GM12878 (cell line): ENCODE measurements at regions not wholly inside any gene's neighbourhood (a gene's known extent, or its start where the extent isn't known, plus 50 kb on each side); places are given as distances from the start of the nearest gene placed in this dataset.

ENCODE experiments used
- ATAC-seq: fragments of 200-7000 bp; cut with Tn5 transposase; 3 replicates; pipeline ENCODE4 v1.9.1; 2020; ENCODE audit warnings: mild to moderate bottlenecking, moderate library complexity
- BruUV-seq: library from RNA; stranded (reverse); fragments of 400-500 nt; replicated peaks from 2 replicates; lab custom pipeline; 2021; lab: Mats Ljungman, UMichigan
- CTCF ChIA-PET: fragments of 300-600 bp; sonication (Branson Sonifier 250); formaldehyde crosslinking; extraction: SDS; loops from one replicate; lab custom pipeline; 2021; ENCODE audit warnings: inconsistent platforms; lab: Yijun Ruan, JAX
- POLR2A ChIA-PET: fragments of 350-600 bp; formaldehyde crosslinking; extraction: SDS; loops from one replicate; lab custom pipeline; 2021; ENCODE audit warnings: inconsistent platforms; lab: Charles Lee
- RAD21 ChIA-PET: fragments of 300-600 bp; sonication (Branson Sonifier 250); formaldehyde crosslinking; loops from one replicate; lab custom pipeline; 2023; ENCODE audit warnings: antibody characterized with exemption; ENCODE audit not compliant: unreplicated experiment; lab: Charles Lee
- SMC1A ChIA-PET: fragments of 300-600 bp; sonication (Branson Sonifier 250); formaldehyde crosslinking; loops from one replicate; lab custom pipeline; 2023; ENCODE audit not compliant: unreplicated experiment, uncharacterized antibody; lab: Charles Lee
- DNase-seq: peaks from one replicate; pipeline ENCODE4 v3.0.0-alpha.2; 2011; ENCODE audit warnings: low read depth, low spot score
- FAIRE-seq: peaks from 3 replicates; lab custom pipeline; 2011; peaks lifted over from hg19 to GRCh38; lab: Jason Lieb, UNC
- H2AFZ ChIP-seq: 2 replicates; pipeline ENCODE4 v1.6.0; 2011; ENCODE audit warnings: low read depth, low read length, control low read depth; ENCODE audit not compliant: control insufficient read depth
- H3K27ac ChIP-seq: 2 replicates; pipeline ENCODE4 v1.5.1; 2011; ENCODE audit warnings: control low read depth; ENCODE audit not compliant: control insufficient read depth, insufficient read depth
- H3K27me3 ChIP-seq, 2 experiments: replicated peaks in 1 of 2; 2 replicates each; pipeline versions ENCODE4 v1.6.0 to v1.6.1; 2011; ENCODE audit warnings: low read length in 1 of 2; ENCODE audit not compliant: control insufficient read depth in 2 of 2, insufficient read depth in 2 of 2
- H3K36me3 ChIP-seq, 2 experiments: 2 replicates each; pipeline ENCODE4 v1.5.1; 2011; ENCODE audit warnings: low read length in 1 of 2; ENCODE audit not compliant: control insufficient read depth in 2 of 2, insufficient read depth in 2 of 2
- H3K4me1 ChIP-seq: 2 replicates; pipeline ENCODE4 v1.6.1; 2011; ENCODE audit warnings: mild to moderate bottlenecking, low read length, moderate library complexity, mixed read lengths; ENCODE audit not compliant: control insufficient read depth, insufficient read depth
- H3K4me2 ChIP-seq: 2 replicates; pipeline ENCODE4 v1.6.0; 2011; ENCODE audit warnings: control low read depth; ENCODE audit not compliant: control insufficient read depth, insufficient read depth
- H3K4me3 ChIP-seq: fragments of 200-600 bp; sonication (generic); 2 replicates; pipeline ENCODE4 v1.5.1; 2016
- H3K79me2 ChIP-seq: 2 replicates; pipeline ENCODE4 v1.6.0; 2011; ENCODE audit warnings: low read length; ENCODE audit not compliant: control insufficient read depth, insufficient read depth
- H3K9ac ChIP-seq: 2 replicates; pipeline ENCODE4 v1.8.0; 2011; ENCODE audit warnings: low read length, control low read depth, mixed read lengths; ENCODE audit not compliant: control insufficient read depth, insufficient read depth
- H3K9me3 ChIP-seq: replicated peaks from 3 replicates; pipeline ENCODE4 v1.5.1; 2011; ENCODE audit warnings: mild to moderate bottlenecking, low read length; ENCODE audit not compliant: control insufficient read depth, insufficient read depth
- H4K20me1 ChIP-seq: 2 replicates; pipeline ENCODE4 v1.6.0; 2011; ENCODE audit not compliant: control insufficient read depth, insufficient read depth
- BHLHE40 ChIP-seq, 2 experiments: fragments of 450-650 bp in 1 of 2; IDR thresholded peaks; 2 replicates each; pipeline ENCODE4 v1.6.1; 2011 to 2017; ENCODE audit warnings: low read depth in 2 of 2, borderline replicate concordance in 1 of 2, improper control_type of control experiment in 1 of 2, low read length in 1 of 2, mild to moderate bottlenecking in 1 of 2
- CBX5 ChIP-seq: sonication (generic); IDR thresholded peaks from 2 replicates; pipeline ENCODE4 v1.6.1; 2016; ENCODE audit warnings: low read depth, moderate library complexity, mild to moderate bottlenecking, inconsistent platforms
- EP300 ChIP-seq, 2 experiments: fragments of 150-350 bp in 1 of 2; IDR thresholded peaks; 2 replicates each; pipeline ENCODE4 v1.6.1; 2011 to 2012; ENCODE audit warnings: low read depth in 2 of 2, low read length in 2 of 2, borderline replicate concordance in 1 of 2, improper control_type of control experiment in 1 of 2, inconsistent platforms in 1 of 2; ENCODE audit not compliant: control insufficient read depth in 1 of 2
- FOXK2 ChIP-seq: fragments of 450-650 bp; IDR thresholded peaks from 2 replicates; pipeline ENCODE4 v1.6.1; 2017; ENCODE audit warnings: mild to moderate bottlenecking, moderate library complexity
- IKZF1 ChIP-seq: fragments of 450-650 bp; conservative IDR thresholded peaks from 2 replicates; pipeline ENCODE4 v1.6.1; 2017; ENCODE audit warnings: antibody characterized with exemption, mild to moderate bottlenecking
- KDM1A ChIP-seq: fragments of 200-600 bp; sonication (generic); IDR thresholded peaks from 2 replicates; pipeline ENCODE4 v1.6.1; 2016; ENCODE audit warnings: borderline replicate concordance
- MEF2A ChIP-seq: IDR thresholded peaks from 2 replicates; pipeline ENCODE4 v1.6.1; 2011; ENCODE audit warnings: low read depth, mild to moderate bottlenecking, low read length, moderate library complexity; ENCODE audit not compliant: insufficient read depth
- MXI1 ChIP-seq: fragments of 150-350 bp; IDR thresholded peaks from 2 replicates; pipeline ENCODE4 v1.6.1; 2011; ENCODE audit warnings: low read depth, mild to moderate bottlenecking, inconsistent platforms, low read length, improper control_type of control experiment
- POLR2AphosphoS5 ChIP-seq: IDR thresholded peaks from 2 replicates; pipeline ENCODE4 v1.6.1; 2011; ENCODE audit warnings: mild to moderate bottlenecking, low read length, inconsistent platforms
- RAD21 ChIP-seq: IDR thresholded peaks from 2 replicates; pipeline ENCODE4 v1.6.1; 2011; ENCODE audit warnings: mild to moderate bottlenecking, low read depth, low read length, moderate library complexity; ENCODE audit not compliant: insufficient read depth
- SPI1 ChIP-seq: IDR thresholded peaks from 2 replicates; pipeline ENCODE4 v1.6.1; 2011; ENCODE audit warnings: low read depth, mild to moderate bottlenecking, low read length, moderate library complexity, borderline replicate concordance; ENCODE audit not compliant: insufficient read depth
- SREBF1 ChIP-seq: IDR thresholded peaks from 2 replicates; pipeline ENCODE4 v1.6.1; 2012; ENCODE audit warnings: mild to moderate bottlenecking, low read length
- SUPT20H ChIP-seq: IDR thresholded peaks from 2 replicates; pipeline ENCODE4 v1.6.1; 2011; ENCODE audit warnings: low read depth, mild to moderate bottlenecking, low read length, moderate library complexity, borderline replicate concordance; ENCODE audit not compliant: control insufficient read depth
- TAF1 ChIP-seq: IDR thresholded peaks from 2 replicates; pipeline ENCODE4 v1.6.1; 2011; ENCODE audit warnings: mild to moderate bottlenecking, low read depth, low read length, borderline replicate concordance
- WGBS: methylation state at CpG from one replicate; pipeline ENCODE4 v1.1.6; 2016; ENCODE audit warnings: low lambda C conversion rate; ENCODE audit not compliant: insufficient replicate concordance, insufficient coverage; ENCODE audit errors: missing lambda C conversion rate; 5-methylcytosine and 5-hydroxymethylcytosine counted together
- in situ Hi-C: fragments of 300-500 bp; cut with MboI; formaldehyde crosslinking; loops from 9 replicates; pipeline ENCODE4 v1.14.3; 2018; ENCODE audit warnings: mixed read lengths
- intact Hi-C: fragments of 100-400 bp; cut with micrococcal nuclease; formaldehyde crosslinking; loops from one replicate; pipeline ENCODE4 v1.14.2; 2022; ENCODE audit not compliant: unreplicated experiment
- TF ChIP-seq, protein P1 (sequence below): IDR thresholded peaks from 2 replicates; pipeline ENCODE4 v1.6.1; 2011; ENCODE audit warnings: low read depth, low read length, improper control_type of control experiment, borderline replicate concordance
- TF ChIP-seq, protein P2 (sequence below): fragments of 450-650 bp; IDR thresholded peaks from 2 replicates; pipeline ENCODE4 v1.6.1; 2014; ENCODE audit warnings: mild to moderate bottlenecking

DNA sequence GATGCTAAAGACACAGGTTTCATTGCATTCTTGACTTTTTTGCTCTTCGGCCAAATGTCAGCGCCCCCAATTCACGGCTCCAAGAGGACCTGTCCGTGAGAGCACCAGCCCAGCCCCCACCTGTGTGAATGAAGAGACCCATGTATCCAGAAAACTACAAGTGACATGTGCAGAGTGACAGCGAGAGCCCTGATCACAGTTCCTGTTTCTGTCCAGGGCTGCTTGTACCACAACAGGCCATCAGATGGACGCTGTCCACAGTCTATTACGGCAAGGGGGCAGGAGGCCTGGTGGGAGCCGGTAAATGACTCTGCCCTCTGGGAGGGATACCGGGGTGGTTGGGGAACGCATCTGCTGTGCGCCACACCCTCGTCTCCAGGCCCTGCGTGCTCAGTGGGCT, 520.9 kb upstream of the ID2 start:
- no peaks in the 10 kb centered on the region for H3K36me3 ChIP-seq
- in situ Hi-C loops = no loop called here
- H3K27me3 ChIP-seq = no peaks in the 10 kb centered on the region
- no TSS peak for BruUV-seq
- ChIA-PET CTCF (interaction anchor here (1.2 to 3.1 kb wide), 4 partner anchors 10 to 53 kb away, joined by 3 to 8 read pairs (median 6); no protein-coding TSS in a partner anchor), SMC1A (interaction anchor here (0.8 to 2.0 kb wide), 11 partner anchors 8 to 436 kb away, joined by 3 to 14 read pairs (median 4); no protein-coding TSS in a partner anchor), POLR2A (interaction anchor here (1.6 kb wide), 2 partner anchors 8 to 10 kb away, joined by 4 to 5 read pairs; no protein-coding TSS in a partner anchor), RAD21 (interaction anchor here (0.9 to 1.5 kb wide), 12 partner anchors 8 to 421 kb away, joined by 3 to 9 read pairs (median 4); no protein-coding TSS in a partner anchor)
- no peak overlapping the region for H3K27ac ChIP-seq
- peaks cover 5% of the 10 kb centered on the region; the same call in 2 of the 3 replicates for H3K9me3 ChIP-seq
- no peak for FAIRE-seq
- H3K79me2 ChIP-seq = no peaks in the 10 kb centered on the region
- peak; percentile 21; the same call in 1 of the 3 replicates for ATAC-seq
- intact Hi-C loops = no loop called here
- no peaks in the 10 kb centered on the region for H3K4me1 ChIP-seq
- no peaks in the 10 kb centered on the region for H4K20me1 ChIP-seq
- TF ChIP-seq POLR2AphosphoS5 (no peak), KDM1A (no peak), SPI1 (peak; percentile 51; the same call in 1 of the 2 replicates)
- TF ChIP-seq, protein P1, sequence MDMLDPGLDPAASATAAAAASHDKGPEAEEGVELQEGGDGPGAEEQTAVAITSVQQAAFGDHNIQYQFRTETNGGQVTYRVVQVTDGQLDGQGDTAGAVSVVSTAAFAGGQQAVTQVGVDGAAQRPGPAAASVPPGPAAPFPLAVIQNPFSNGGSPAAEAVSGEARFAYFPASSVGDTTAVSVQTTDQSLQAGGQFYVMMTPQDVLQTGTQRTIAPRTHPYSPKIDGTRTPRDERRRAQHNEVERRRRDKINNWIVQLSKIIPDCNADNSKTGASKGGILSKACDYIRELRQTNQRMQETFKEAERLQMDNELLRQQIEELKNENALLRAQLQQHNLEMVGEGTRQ = no peak
- WGBS = 51% methylated on average over 13 of the region's 13 CpGs
- H3K9ac ChIP-seq = no peak overlapping the region
- no peak overlapping the region for H2AFZ ChIP-seq
- DNase-seq = no peak
- no peak overlapping the region for H3K4me3 ChIP-seq
- H3K4me2 ChIP-seq = no peak overlapping the region

DNA sequence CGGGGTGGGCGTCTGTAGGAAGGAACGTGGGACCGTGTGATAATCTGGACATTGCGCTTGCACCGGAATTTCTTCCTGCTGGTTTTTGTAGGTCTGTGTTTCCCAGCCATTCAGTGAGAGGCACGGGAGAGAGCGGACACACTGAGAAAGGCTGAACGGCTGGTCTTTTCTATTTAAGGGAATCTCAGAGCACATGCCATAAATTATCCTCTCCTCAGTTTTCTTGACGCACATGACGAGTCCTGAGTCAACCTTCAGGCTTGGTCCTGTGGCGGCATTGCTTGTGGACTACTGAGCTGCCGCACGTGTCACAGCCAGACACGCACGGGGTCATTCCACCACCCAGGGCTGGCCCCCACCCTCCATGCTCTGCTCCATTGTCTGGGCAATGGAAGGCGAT, 519.3 kb upstream of the ID2 start:
- 82% methylated on average over 17 of the region's 17 CpGs for WGBS
- Histone ChIP-seq H3K27me3 (no peaks in the 10 kb centered on the region), H3K79me2 (no peaks in the 10 kb centered on the region), H3K4me1 (no peaks in the 10 kb centered on the region), H3K4me2 (no peak overlapping the region), H3K9ac (no peak overlapping the region), H3K27ac (no peak overlapping the region), H3K36me3 (no peaks in the 10 kb centered on the region), H3K9me3 (no peaks in the 10 kb centered on the region; the same call in 2 of the 3 replicates)
- ChIA-PET RAD21 (interaction anchor here (1.0 kb wide), 1 partner anchor 8 kb away, joined by 3 read pairs; no protein-coding TSS in a partner anchor), POLR2A (no interaction called here)
- DNase-seq (no peak), FAIRE-seq (no peak)
- in situ Hi-C loops = no loop called here
- BruUV-seq = no TSS peak
- no peak for TF ChIP-seq TAF1
- TF ChIP-seq, protein P2, sequence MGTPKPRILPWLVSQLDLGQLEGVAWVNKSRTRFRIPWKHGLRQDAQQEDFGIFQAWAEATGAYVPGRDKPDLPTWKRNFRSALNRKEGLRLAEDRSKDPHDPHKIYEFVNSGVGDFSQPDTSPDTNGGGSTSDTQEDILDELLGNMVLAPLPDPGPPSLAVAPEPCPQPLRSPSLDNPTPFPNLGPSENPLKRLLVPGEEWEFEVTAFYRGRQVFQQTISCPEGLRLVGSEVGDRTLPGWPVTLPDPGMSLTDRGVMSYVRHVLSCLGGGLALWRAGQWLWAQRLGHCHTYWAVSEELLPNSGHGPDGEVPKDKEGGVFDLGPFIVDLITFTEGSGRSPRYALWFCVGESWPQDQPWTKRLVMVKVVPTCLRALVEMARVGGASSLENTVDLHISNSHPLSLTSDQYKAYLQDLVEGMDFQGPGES = no peak
- no peak for TF ChIP-seq IKZF1
- TF ChIP-seq BHLHE40 (IDR thresholded peaks at IDR 0.05; ENCODE audit: borderline replicate concordance in 1 of 2, low read depth in 2 of 2, low read length in 1 of 2) = no peak
- no peak for TF ChIP-seq EP300 (IDR thresholded peaks at IDR 0.05; ENCODE audit: borderline replicate concordance in 1 of 2, control insufficient read depth in 1 of 2, low read depth in 2 of 2, low read length in 2 of 2)
- TF ChIP-seq CBX5 = no peak
- TF ChIP-seq MXI1 = no peak
- TF ChIP-seq FOXK2 = no peak
- TF ChIP-seq MEF2A = no peak
- TF ChIP-seq SREBF1 = no peak
- no peak for TF ChIP-seq SUPT20H
- no peak for TF ChIP-seq RAD21
- TF ChIP-seq, all 136 proteins: peak for 0
- H4K20me1 ChIP-seq = no peaks in the 10 kb centered on the region
- no peak for ATAC-seq
- intact Hi-C loops = no loop called here
- SMC1A ChIA-PET = interaction anchor here (1.2 to 1.4 kb wide), 2 partner anchors 9 to 10 kb away, joined by 3 read pairs; no protein-coding TSS in a partner anchor
- CTCF ChIA-PET = no interaction called here
- no peak overlapping the region for H3K4me3 ChIP-seq
- H2AFZ ChIP-seq = no peak overlapping the region
